ENCODE measurements at regions not wholly inside any gene's neighbourhood (a gene's known extent, or its start where the extent isn't known, plus 50 kb on each side); places are given as distances from the start of the nearest gene placed in this dataset.

- TF ChIP-seq CTCF (conservative IDR thresholded peaks at IDR 0.05 in 1 of 2, IDR thresholded peaks at IDR 0.05 in 1 of 2; ENCODE audit: extremely low read depth in 1 of 2, insufficient read depth in 1 of 2, low read depth in 1 of 2, low read length in 2 of 2) (no peak), EZH2 (IDR thresholded peaks at IDR 0.05; ENCODE audit: borderline replicate concordance, low read length) (no peak)
Observed at GRCh38 chr15:58247855-58248842, 110.0 kb downstream of the AQP9 start.

All from mammary epithelial cell (primary cell).